ENCODE measurements at regions not wholly inside any gene's neighbourhood (a gene's known extent, or its start where the extent isn't known, plus 50 kb on each side); places are given as distances from the start of the nearest gene placed in this dataset.
"Not testable (repeated sequence)": the region's sequence is repeated elsewhere in the genome, so short reads cannot be mapped to it uniquely, and the experiment has no call there.

DNA sequence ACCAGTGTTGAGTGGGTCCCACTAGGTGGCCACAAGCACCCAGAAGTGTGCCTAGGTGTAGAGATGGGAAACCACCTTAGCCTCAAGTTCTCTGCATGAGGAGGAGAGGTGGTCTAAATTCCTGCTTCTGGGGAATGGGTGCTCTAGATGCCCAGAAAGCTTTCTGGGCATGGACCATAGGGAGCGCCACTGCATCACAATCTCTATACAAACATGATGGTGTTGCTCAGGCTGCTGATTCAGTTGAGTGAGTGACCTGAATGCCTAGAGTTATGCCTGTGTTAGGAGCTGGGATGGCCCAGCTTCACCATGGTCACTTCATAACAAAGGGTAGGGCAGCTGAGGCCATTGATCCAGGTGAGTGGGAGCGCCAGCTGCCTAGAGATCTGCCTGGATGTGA is 667.9 kb upstream of the ARRDC3 start:
- H3K36me3 ChIP-seq (ENCODE audit: insufficient read depth, low read length), result no peaks in the 10 kb centered on the region
- 95% methylated on average over 1 of the region's 2 CpGs for WGBS
- H3K4me3 ChIP-seq (ENCODE audit: low read length), result no peak overlapping the region

DNA sequence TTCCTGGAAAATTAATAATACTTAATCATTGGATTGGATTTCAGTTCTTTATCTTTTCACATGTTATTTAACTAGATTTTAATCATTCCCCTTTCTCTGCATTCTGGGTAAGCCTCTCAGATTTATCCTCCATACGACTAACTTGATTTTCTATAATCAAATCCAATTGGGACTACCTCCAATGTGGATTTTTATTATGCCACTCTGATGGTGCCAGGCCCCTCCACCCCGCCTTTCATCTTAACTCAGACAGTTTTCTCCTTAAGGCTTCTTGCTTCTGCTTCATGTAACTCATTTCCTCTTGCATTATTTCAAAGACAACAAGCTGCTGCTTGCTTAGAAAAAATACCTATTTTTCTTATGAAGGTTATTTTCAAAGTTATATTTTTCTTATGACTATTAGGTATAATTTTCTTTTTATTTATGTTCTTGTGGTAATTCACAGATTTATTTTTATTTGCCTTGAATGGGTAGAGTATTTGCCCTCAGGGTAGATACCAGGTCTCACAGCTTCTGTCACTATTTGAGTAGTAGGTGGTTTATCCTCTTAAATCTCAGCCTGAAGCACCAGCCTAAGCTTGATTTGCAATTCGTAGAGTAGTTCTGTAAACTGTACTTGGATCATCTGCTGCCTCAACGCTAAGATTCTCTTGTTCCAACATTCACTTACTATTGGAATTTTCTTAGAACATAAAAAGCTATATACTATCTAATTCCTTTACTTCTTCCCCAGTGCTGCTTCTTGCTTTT is 659.0 kb upstream of the ARRDC3 start:
- Histone ChIP-seq H3K4me3 (ENCODE audit: low read length) (no peak overlapping the region), H3K27me3 (ENCODE audit: insufficient read depth, low read length) (no peaks in the 10 kb centered on the region), H3K4me1 (ENCODE audit: insufficient read depth, low read length) (peaks cover 7% of the 10 kb centered on the region; the same call in 1 of the 2 replicates), H3K9ac (ENCODE audit: low read depth, low read length) (no peak overlapping the region), H3K36me3 (ENCODE audit: insufficient read depth, low read length) (no peaks in the 10 kb centered on the region), H3K9me3 (ENCODE audit: insufficient read depth, low read depth, low read length) (no peaks in the 10 kb centered on the region), H3K27ac (ENCODE audit: low read depth, low read length) (no peak overlapping the region)
- 80% methylated on average over 4 of the region's 4 CpGs for WGBS

More for the DNA sequence above, 667.9 kb upstream of the ARRDC3 start:
- Histone ChIP-seq H3K9ac (ENCODE audit: low read depth, low read length) (no peak overlapping the region), H3K4me1 (ENCODE audit: insufficient read depth, low read length) (no peaks in the 10 kb centered on the region), H3K27ac (ENCODE audit: low read depth, low read length) (no peak overlapping the region), H3K27me3 (ENCODE audit: insufficient read depth, low read length) (no peaks in the 10 kb centered on the region), H3K9me3 (ENCODE audit: insufficient read depth, low read depth, low read length) (no peaks in the 10 kb centered on the region)

DNA sequence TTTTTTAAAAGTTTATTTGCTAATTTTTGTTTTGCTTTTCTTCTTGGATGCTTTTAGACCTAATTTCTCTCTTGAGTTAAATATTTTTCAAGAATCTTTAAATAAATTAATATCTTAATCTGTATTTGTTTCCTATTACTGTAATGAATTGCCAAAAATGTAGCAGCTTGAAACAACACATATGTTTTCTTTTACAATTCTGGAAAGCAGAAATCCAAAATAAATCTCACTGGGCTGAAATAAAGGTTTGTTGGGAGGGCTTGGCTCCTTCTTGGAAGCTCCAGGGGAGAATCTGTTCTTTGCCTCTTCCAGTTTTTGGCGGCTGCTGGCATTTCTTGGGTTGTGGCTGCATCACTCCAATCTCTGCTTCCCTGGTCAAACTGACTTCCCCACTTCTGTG is 658.1 kb upstream of the ARRDC3 start:
- no peak overlapping the region for H3K27ac ChIP-seq (ENCODE audit: low read depth, low read length)
- no peaks in the 10 kb centered on the region for H3K9me3 ChIP-seq (ENCODE audit: insufficient read depth, low read depth, low read length)
- H3K4me1 ChIP-seq (ENCODE audit: insufficient read depth, low read length), result peaks cover 7% of the 10 kb centered on the region; the same call in 1 of the 2 replicates
- 89% methylated on average over 1 of the region's 1 CpG for WGBS
- no peaks in the 10 kb centered on the region for H3K27me3 ChIP-seq (ENCODE audit: insufficient read depth, low read length)
- no peaks in the 10 kb centered on the region for H3K36me3 ChIP-seq (ENCODE audit: insufficient read depth, low read length)
- no peak overlapping the region for H3K9ac ChIP-seq (ENCODE audit: low read depth, low read length)
- no peak overlapping the region for H3K4me3 ChIP-seq (ENCODE audit: low read length)

DNA sequence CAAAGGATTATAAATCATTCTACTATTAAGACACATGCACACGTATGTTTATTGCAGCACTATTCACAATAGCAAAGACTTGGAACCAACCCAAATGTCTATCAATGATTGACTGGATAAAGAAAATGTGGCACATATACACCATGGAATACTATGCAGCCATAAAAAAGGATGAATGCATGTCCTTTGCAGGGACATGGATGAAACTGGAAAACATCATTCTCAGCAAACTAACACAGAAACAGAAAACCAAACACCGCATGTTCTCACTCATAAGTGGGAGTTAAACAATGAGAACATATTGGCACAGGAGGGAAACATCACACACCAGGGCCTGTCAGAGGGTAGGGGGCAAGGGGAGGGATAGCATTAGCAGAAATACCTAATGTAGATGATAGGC is 646.7 kb upstream of the ARRDC3 start:
- 95% methylated on average over 2 of the region's 2 CpGs for WGBS
- not testable (repeated sequence) for H3K27me3 ChIP-seq (ENCODE audit: insufficient read depth, low read length); H3K4me1 ChIP-seq (ENCODE audit: insufficient read depth, low read length); H3K36me3 ChIP-seq (ENCODE audit: insufficient read depth, low read length); H3K9me3 ChIP-seq (ENCODE audit: insufficient read depth, low read depth, low read length); H3K9ac ChIP-seq (ENCODE audit: low read depth, low read length); H3K27ac ChIP-seq (ENCODE audit: low read depth, low read length); H3K4me3 ChIP-seq (ENCODE audit: low read length)

DNA sequence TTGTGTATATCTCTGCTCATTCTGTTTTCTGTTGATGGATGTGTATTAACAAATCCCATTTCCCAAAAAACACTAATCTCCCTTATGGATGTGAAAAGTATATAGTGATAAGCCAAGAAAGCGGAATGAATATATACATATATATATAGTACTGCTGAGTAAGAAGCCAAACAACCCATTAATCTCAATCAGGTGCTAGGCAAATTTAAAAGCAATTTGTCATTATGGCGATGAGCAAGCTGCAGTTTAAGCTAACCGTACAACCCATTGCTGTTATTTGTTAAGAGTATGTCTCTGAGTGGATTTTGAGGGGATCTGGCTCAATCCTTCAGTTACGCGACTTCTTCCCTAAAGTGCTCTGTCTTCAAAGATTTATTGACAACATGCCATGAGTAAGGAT is 640.4 kb upstream of the ARRDC3 start:
- no peaks in the 10 kb centered on the region for H3K9me3 ChIP-seq (ENCODE audit: insufficient read depth, low read depth, low read length)
- H3K36me3 ChIP-seq (ENCODE audit: insufficient read depth, low read length), result no peaks in the 10 kb centered on the region
- no peak overlapping the region for H3K27ac ChIP-seq (ENCODE audit: low read depth, low read length)
- H3K9ac ChIP-seq (ENCODE audit: low read depth, low read length), result no peak overlapping the region
- WGBS, result over 99% methylated on average over 4 of the region's 5 CpGs
- no peak overlapping the region for H3K4me3 ChIP-seq (ENCODE audit: low read length)
- H3K27me3 ChIP-seq (ENCODE audit: insufficient read depth, low read length), result no peaks in the 10 kb centered on the region
- no peaks in the 10 kb centered on the region for H3K4me1 ChIP-seq (ENCODE audit: insufficient read depth, low read length)

DNA sequence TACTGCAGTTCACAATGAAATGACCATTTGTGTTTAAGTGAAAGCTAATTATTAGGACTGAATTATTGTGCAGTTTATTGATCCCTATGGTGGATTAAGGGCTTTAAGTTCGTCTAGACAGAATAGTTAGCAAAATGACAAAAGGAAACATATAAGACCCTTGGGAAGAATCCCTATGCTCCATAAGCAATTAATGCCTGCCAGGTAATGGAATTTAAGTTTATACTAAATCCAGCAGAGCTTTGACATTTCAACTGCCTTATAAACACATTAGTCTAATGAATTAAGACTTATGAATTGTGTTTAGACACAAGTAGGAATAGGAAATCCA is 640.0 kb upstream of the ARRDC3 start:
- no peaks in the 10 kb centered on the region for H3K36me3 ChIP-seq (ENCODE audit: insufficient read depth, low read length)
- H3K27me3 ChIP-seq (ENCODE audit: insufficient read depth, low read length), result no peaks in the 10 kb centered on the region
- no peak overlapping the region for H3K4me3 ChIP-seq (ENCODE audit: low read length)
- H3K9me3 ChIP-seq (ENCODE audit: insufficient read depth, low read depth, low read length), result no peaks in the 10 kb centered on the region
- no peak overlapping the region for H3K27ac ChIP-seq (ENCODE audit: low read depth, low read length)
- H3K4me1 ChIP-seq (ENCODE audit: insufficient read depth, low read length), result 0 out of 2 replicates have a peak, but pooled peaks cover under 1% of the 10 kb centered on the region
- no peak overlapping the region for H3K9ac ChIP-seq (ENCODE audit: low read depth, low read length)
- 88% methylated on average over 1 of the region's 1 CpG for WGBS

DNA sequence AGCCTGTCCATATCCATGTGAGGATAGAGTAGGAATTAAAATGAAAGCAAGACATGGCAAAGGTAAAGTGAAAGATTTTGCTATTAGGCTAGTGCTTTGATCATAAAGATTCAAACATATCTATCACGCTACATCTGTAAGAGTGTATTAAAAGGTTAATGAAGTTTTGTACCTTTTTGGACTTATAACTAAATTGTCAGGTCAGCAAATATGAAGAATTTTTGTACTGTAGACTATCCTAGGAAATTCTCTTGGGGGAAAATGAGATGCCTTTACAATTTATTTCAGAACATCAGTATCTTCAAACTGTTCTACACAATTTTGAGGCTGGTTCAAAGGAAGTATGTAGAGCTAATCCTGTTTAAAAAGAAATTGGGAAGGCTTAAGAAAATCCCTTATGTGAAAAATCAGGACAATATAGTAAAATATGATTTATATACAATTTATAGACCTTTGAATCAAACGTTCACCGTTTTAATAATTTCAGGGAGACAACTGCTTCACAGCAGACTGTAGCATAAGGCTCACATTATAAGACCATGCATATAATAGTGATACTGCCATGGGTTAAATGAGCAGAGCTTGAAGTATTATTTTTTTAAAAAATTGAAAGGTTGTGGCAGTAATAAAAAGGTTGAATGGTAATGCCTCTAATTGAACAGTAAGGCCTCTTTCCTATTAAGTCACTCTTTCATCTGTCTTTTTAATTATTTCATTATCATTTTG is 639.5 kb upstream of the ARRDC3 start:
- 100% methylated on average over 3 of the region's 3 CpGs for WGBS
- Histone ChIP-seq H3K4me1 (ENCODE audit: insufficient read depth, low read length) (peaks cover 6% of the 10 kb centered on the region; the same call in 1 of the 2 replicates), H3K9me3 (ENCODE audit: insufficient read depth, low read depth, low read length) (no peaks in the 10 kb centered on the region), H3K36me3 (ENCODE audit: insufficient read depth, low read length) (no peaks in the 10 kb centered on the region), H3K9ac (ENCODE audit: low read depth, low read length) (no peak overlapping the region), H3K27me3 (ENCODE audit: insufficient read depth, low read length) (no peaks in the 10 kb centered on the region), H3K27ac (ENCODE audit: low read depth, low read length) (no peak overlapping the region), H3K4me3 (ENCODE audit: low read length) (no peak overlapping the region)

DNA sequence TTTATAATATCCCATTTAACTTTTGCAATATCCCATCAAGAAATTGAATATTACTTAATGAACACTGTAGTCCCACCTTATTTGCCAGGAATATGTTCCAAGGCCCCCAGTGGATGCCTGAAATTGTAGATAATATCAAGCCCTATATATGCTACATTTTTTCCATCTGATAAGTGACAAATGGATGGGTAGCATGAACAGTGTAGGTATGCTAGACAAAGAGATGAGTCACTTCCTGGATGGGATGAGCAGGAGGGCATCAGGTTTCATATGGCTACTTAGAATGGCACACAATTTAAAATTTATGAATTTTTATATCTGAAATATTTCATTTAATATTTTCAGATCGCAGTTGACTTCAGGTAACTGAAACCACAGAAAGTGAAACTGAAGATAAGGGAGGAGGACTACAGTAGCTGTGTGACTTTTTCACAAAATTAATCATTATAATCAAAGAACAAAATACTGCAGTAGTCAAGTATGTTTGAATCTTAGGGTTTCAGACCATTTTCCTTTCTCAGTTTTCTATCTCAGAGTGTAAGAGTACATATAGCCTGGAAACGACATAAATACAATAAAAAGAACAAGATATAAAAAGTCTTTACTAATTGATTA is 636.4 kb upstream of the ARRDC3 start:
- no peak overlapping the region for H3K4me3 ChIP-seq (ENCODE audit: low read length)
- H3K9me3 ChIP-seq (ENCODE audit: insufficient read depth, low read depth, low read length), result no peaks in the 10 kb centered on the region
- WGBS, result no CpG with 5 or more reads among the region's 2 CpGs
- H3K27me3 ChIP-seq (ENCODE audit: insufficient read depth, low read length), result no peaks in the 10 kb centered on the region
- no peaks in the 10 kb centered on the region for H3K36me3 ChIP-seq (ENCODE audit: insufficient read depth, low read length)
- H3K4me1 ChIP-seq (ENCODE audit: insufficient read depth, low read length), result peaks cover 6% of the 10 kb centered on the region; the same call in 1 of the 2 replicates
- no peak overlapping the region for H3K9ac ChIP-seq (ENCODE audit: low read depth, low read length)
- no peak overlapping the region for H3K27ac ChIP-seq (ENCODE audit: low read depth, low read length)

DNA sequence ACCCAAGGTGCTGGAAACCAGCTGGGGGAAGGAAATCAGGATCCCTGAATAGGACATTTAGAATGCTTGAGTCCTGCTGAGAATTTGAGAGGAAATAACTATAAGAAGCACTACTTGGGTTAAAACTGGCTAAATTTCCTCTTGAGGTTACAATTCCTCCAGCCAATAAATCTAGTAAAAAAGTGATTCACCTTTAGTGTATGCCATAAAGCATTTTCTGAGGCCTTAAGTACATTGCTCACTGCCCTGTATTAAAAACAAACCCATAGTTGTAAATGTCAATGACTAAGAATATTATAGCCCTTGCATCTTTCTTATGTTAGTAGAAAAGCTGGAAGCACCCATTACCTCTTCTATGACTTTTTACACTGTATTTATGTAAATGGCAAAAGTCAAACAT is 634.7 kb upstream of the ARRDC3 start:
- Histone ChIP-seq H3K4me1 (ENCODE audit: insufficient read depth, low read length) (peaks cover 6% of the 10 kb centered on the region; the same call in 1 of the 2 replicates), H3K9me3 (ENCODE audit: insufficient read depth, low read depth, low read length) (no peaks in the 10 kb centered on the region), H3K4me3 (ENCODE audit: low read length) (no peak overlapping the region), H3K27me3 (ENCODE audit: insufficient read depth, low read length) (no peaks in the 10 kb centered on the region), H3K9ac (ENCODE audit: low read depth, low read length) (no peak overlapping the region), H3K27ac (ENCODE audit: low read depth, low read length) (no peak overlapping the region), H3K36me3 (ENCODE audit: insufficient read depth, low read length) (no peaks in the 10 kb centered on the region)

DNA sequence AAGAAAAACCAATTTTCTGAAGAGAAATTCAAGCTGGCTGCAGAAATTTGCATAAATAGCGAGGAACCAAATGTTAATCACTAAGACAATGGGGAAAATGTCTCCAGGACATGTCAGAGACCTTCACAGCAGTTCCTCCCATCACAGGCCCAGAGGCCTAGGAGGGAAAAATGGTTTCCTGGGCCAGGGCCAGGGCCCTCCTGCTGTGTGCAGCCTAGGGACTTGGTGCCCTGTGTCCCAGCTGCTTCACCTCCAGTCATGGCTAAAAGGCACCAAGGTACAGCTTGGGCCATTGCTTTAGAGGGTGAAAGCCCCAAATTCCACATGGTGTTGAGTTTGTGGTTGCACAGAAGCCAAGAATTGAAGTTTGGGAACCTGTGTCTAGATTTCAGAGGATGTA is 628.7 kb upstream of the ARRDC3 start:
- H3K9ac ChIP-seq (ENCODE audit: low read depth, low read length); H3K27ac ChIP-seq (ENCODE audit: low read depth, low read length); H3K4me1 ChIP-seq (ENCODE audit: insufficient read depth, low read length); H3K4me3 ChIP-seq (ENCODE audit: low read length); H3K27me3 ChIP-seq (ENCODE audit: insufficient read depth, low read length); H3K36me3 ChIP-seq (ENCODE audit: insufficient read depth, low read length); H3K9me3 ChIP-seq (ENCODE audit: insufficient read depth, low read depth, low read length): not testable (repeated sequence)
- WGBS, result 87% methylated on average over 1 of the region's 1 CpG

DNA sequence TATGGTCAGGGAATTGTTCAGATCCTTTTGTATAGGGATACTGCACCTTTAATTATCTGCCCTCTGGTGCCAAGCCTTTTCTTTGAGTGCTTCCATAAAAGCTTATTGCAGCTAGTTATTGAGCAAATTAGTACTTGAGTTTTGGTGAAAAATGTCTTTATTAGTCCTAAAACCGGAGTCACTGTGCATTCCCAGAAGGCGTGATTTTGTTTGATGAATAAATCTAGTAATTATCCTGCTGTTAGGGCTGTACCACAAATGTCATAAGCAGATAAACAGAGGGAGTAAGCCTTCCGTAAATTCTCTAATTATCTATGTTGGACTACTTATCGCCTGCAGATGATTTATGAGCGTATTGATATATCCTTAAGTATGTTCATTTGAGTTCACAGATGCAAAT is 620.7 kb upstream of the ARRDC3 start:
- Histone ChIP-seq H3K27me3 (ENCODE audit: insufficient read depth, low read length) (no peaks in the 10 kb centered on the region), H3K9ac (ENCODE audit: low read depth, low read length) (no peak overlapping the region), H3K36me3 (ENCODE audit: insufficient read depth, low read length) (no peaks in the 10 kb centered on the region), H3K4me3 (ENCODE audit: low read length) (no peak overlapping the region), H3K27ac (ENCODE audit: low read depth, low read length) (no peak overlapping the region), H3K4me1 (ENCODE audit: insufficient read depth, low read length) (peaks cover 11% of the 10 kb centered on the region), H3K9me3 (ENCODE audit: insufficient read depth, low read depth, low read length) (no peaks in the 10 kb centered on the region)
- 97% methylated on average over 5 of the region's 5 CpGs for WGBS
